OCI-LY3 (cell line): ENCODE measurements at regions not wholly inside any gene's neighbourhood (a gene's known extent, or its start where the extent isn't known, plus 50 kb on each side); places are given as distances from the start of the nearest gene placed in this dataset.

Experiments
- H2AFZ ChIP-seq: fragments of 200-600, 300-600 bp; shearing (Covaris generic); 2 replicates; pipeline ENCODE4 v1.6.0; 2014; ENCODE audit warnings: antibody characterized with exemption, low read depth, low read length
- H3K27ac ChIP-seq: fragments of 200-600, 300-600 bp; sonication (generic); 2 replicates; pipeline ENCODE4 v1.5.1; 2014; ENCODE audit warnings: mild to moderate bottlenecking, low read length, moderate library complexity, mixed read lengths
- H3K27me3 ChIP-seq: fragments of 200-600, 300-600 bp; sonication (generic); 2 replicates; pipeline ENCODE4 v1.6.1; 2014; ENCODE audit warnings: low read depth, low read length, mixed read lengths
- H3K36me3 ChIP-seq: fragments of 200-600, 300-600 bp; sonication (generic); replicated peaks from 2 replicates; pipeline ENCODE3; 2014; ENCODE audit warnings: low read depth, low read length, mixed read lengths
- H3K4me1 ChIP-seq: fragments of 300-600, 200-600 bp; sonication (generic); 2 replicates; pipeline ENCODE4 v1.6.1; 2014; ENCODE audit warnings: low read length, mixed read lengths
- H3K4me2 ChIP-seq: fragments of 200-600, 300-600 bp; sonication (generic); 2 replicates; pipeline ENCODE4 v1.6.1; 2014; ENCODE audit warnings: low read length, mixed read lengths
- H3K4me3 ChIP-seq: fragments of 300-600, 200-600 bp; sonication (generic); 2 replicates; pipeline ENCODE4 v1.5.1; 2014; ENCODE audit warnings: antibody characterized with exemption, mild to moderate bottlenecking, low read length, moderate library complexity
- H3K79me2 ChIP-seq: fragments of 300-600, 200-600 bp; shearing (Covaris generic); 2 replicates; pipeline ENCODE4 v1.6.1; 2014; ENCODE audit warnings: mild to moderate bottlenecking, low read length, mixed read lengths
- H3K9ac ChIP-seq: fragments of 300-600, 200-600 bp; shearing (Covaris generic); 2 replicates; pipeline ENCODE4 v1.6.0; 2014; ENCODE audit warnings: mild to moderate bottlenecking, low read length, moderate library complexity
- H3K9me3 ChIP-seq: fragments of 200-600, 300-600 bp; shearing (Covaris generic); 2 replicates; pipeline ENCODE4 v1.6.1; 2014; ENCODE audit warnings: low read length, mixed read lengths; ENCODE audit not compliant: insufficient read depth
- H4K20me1 ChIP-seq: fragments of 200-600, 300-600 bp; sonication (generic); 2 replicates; pipeline ENCODE4 v1.6.1; 2016; ENCODE audit warnings: low read length, mixed read lengths; ENCODE audit not compliant: insufficient read depth
- CTCF ChIP-seq: fragments of 200-600, 300-600 bp; sonication (generic); IDR thresholded peaks from 2 replicates; pipeline ENCODE4 v1.5.1; 2014; ENCODE audit warnings: antibody characterized with exemption, low read length, low read depth
- EZH2phosphoT487 ChIP-seq: fragments of 200-600 bp; shearing (Covaris generic); IDR thresholded peaks from 2 replicates; pipeline ENCODE4 v1.6.1; 2018; ENCODE audit warnings: antibody characterized with exemption, mixed run types, low read depth

DNA sequence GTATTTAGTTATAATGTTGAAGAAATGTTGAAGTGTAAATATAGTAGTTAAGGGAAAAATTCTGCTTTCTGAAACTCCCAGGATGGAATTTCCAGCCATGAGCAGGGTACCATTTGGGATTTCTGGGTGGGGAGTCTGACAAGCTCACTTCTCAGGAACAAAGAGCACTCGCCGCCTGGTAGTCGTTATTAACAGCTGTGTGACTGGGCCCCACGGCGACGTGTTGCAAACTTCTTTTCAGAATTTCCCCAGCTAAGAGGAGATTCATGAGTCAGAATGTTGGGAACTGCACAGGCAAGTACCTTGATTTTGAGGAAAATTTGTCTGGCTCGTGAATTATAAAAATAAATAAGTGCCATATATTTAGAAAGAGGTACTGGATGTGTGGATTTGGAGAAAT lies 103.7 kb downstream of the LACC1 start:
- no peak overlapping the region for H2AFZ ChIP-seq
- H3K79me2 ChIP-seq, result no peaks in the 10 kb centered on the region
- no peak overlapping the region for H3K9ac ChIP-seq
- no peaks in the 10 kb centered on the region for H3K9me3 ChIP-seq
- H3K27me3 ChIP-seq, result peaks cover 85% of the 10 kb centered on the region
- H3K36me3 ChIP-seq, result no peaks in the 10 kb centered on the region
- H3K27ac ChIP-seq, result no peak overlapping the region
- H3K4me3 ChIP-seq, result no peak overlapping the region
- no peaks in the 10 kb centered on the region for H4K20me1 ChIP-seq
- H3K4me2 ChIP-seq, result no peak overlapping the region
- H3K4me1 ChIP-seq, result no peaks in the 10 kb centered on the region
- TF ChIP-seq EZH2phosphoT487 (no peak), CTCF (no peak)

DNA sequence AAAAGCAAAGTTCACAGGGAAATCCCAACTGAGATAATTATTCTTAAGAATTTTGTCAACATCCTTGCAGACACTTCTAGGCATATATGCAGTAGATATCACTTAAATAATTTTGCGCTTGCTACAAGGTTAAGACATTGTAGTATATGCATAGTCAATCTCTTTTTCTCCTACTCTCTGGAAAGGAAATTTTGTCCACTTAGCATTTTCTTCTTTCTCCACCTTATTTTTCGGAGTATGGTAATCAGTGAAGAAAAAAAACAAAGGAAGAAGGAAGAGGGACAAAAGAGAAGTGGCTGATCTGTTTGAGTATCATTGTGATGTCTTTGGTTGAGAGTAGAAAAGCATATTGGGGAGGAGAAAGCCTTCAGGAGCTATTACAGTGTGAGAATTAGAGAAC lies 104.6 kb downstream of the LACC1 start:
- no peak overlapping the region for H3K27ac ChIP-seq
- H3K79me2 ChIP-seq, result no peaks in the 10 kb centered on the region
- no peak overlapping the region for H3K4me2 ChIP-seq
- no peak overlapping the region for H2AFZ ChIP-seq
- H3K9ac ChIP-seq, result no peak overlapping the region
- no peak for TF ChIP-seq EZH2phosphoT487
- TF ChIP-seq CTCF, result no peak
- no peaks in the 10 kb centered on the region for H3K4me1 ChIP-seq
- H3K4me3 ChIP-seq, result no peak overlapping the region
- no peaks in the 10 kb centered on the region for H4K20me1 ChIP-seq
- H3K9me3 ChIP-seq, result no peaks in the 10 kb centered on the region
- peaks cover 81% of the 10 kb centered on the region for H3K27me3 ChIP-seq
- H3K36me3 ChIP-seq, result no peaks in the 10 kb centered on the region

DNA sequence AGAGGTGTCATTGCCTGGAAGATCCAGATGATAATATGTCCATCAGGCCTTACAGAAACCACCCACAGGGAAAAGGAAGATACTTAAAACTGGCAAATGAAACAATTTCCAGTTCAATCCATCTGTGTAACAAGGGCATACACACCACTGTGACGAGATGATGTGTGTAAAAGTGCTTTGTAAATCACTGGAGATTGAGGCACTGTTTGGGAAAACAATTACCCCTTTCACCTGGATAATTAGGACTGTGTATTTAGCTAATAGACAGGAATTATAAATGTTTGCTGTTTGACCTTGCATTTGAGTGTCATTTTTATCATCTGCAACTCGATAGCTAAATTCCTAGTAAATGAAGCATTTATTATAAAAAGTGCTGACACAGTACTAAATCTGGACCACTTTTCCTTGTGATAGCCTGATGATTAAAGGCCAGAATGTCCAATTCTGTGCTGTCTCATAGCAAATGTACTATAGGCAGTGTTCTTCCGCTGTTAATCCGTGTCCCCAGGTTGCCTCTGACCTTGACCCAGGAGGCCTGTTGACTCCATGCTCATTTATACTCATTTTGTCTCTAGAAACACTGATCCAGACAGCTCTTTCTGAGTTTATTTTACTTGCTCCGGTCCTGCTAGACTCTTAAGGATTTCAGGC lies 105.8 kb downstream of the LACC1 start:
- Histone ChIP-seq H3K4me3 (no peak overlapping the region), H3K27me3 (peaks cover 77% of the 10 kb centered on the region), H3K27ac (no peak overlapping the region), H4K20me1 (no peaks in the 10 kb centered on the region), H3K4me1 (no peaks in the 10 kb centered on the region), H3K36me3 (no peaks in the 10 kb centered on the region), H3K9ac (no peak overlapping the region), H3K4me2 (no peak overlapping the region), H2AFZ (no peak overlapping the region), H3K79me2 (no peaks in the 10 kb centered on the region), H3K9me3 (no peaks in the 10 kb centered on the region)
- TF ChIP-seq CTCF (no peak), EZH2phosphoT487 (no peak)

DNA sequence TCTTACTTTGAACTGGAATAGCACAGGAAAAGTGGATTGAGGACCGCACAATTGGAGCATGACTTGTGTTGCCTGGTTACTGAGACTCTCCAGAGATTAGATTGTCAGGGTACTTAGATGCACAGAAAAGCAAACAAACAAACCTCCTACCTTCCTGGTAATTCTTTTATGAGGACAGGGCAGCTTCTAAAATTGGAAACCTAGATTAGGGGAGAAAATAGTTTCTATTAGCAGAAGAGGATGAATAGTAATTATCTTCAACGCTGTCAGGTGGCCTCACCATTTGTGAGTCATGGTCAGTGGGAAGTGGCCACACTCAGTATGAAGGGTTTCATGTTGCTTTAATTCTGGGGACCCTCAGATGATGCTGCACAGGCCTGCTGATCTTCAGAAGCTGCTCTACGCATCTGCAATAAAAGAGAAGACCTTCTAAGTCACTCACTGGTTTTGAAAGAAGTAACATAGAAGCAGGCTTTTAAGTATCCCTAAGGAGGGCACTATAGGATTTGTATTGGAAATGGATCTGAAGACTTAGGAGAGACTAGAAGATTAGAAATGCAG lies 106.8 kb downstream of the LACC1 start:
- Histone ChIP-seq H3K79me2 (no peaks in the 10 kb centered on the region), H3K36me3 (no peaks in the 10 kb centered on the region), H4K20me1 (no peaks in the 10 kb centered on the region), H3K4me1 (no peaks in the 10 kb centered on the region), H3K27ac (no peak overlapping the region), H2AFZ (no peak overlapping the region), H3K4me3 (no peak overlapping the region), H3K9me3 (no peaks in the 10 kb centered on the region), H3K27me3 (peaks cover 79% of the 10 kb centered on the region), H3K4me2 (no peak overlapping the region), H3K9ac (no peak overlapping the region)
- no peak for TF ChIP-seq EZH2phosphoT487
- no peak for TF ChIP-seq CTCF
